Inferior parietal cortex (tissue), 1 donor: ENCODE measurements at regions not wholly inside any gene's neighbourhood (a gene's known extent, or its start where the extent isn't known, plus 50 kb on each side); places are given as distances from the start of the nearest gene placed in this dataset.

Source experiments
- DNase-seq: peaks from one replicate; pipeline ENCODE4 v3.0.0-alpha.2; 2016; ENCODE audit errors: extremely low spot score

DNA sequence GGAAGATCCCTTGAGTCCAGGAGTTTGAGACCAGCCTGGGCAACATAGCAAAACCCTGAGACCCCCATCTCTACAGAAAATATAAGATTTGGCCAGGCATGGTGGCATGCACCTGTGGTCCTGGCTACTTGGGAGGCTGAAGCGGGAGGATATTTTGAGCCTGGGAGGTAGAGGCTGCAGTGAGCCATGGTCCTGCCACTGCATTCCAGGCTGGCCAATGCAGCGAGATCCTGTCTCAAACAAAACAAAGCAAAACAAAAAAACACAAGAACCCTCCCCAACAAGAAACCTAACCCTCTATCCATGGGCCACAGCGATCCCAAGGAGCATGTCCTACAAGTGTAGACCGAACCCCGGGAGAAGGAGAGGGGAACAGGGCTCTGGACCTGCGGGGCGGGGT lies 133.3 kb downstream of the MGAT5B start:
- no peak for DNase-seq

DNA sequence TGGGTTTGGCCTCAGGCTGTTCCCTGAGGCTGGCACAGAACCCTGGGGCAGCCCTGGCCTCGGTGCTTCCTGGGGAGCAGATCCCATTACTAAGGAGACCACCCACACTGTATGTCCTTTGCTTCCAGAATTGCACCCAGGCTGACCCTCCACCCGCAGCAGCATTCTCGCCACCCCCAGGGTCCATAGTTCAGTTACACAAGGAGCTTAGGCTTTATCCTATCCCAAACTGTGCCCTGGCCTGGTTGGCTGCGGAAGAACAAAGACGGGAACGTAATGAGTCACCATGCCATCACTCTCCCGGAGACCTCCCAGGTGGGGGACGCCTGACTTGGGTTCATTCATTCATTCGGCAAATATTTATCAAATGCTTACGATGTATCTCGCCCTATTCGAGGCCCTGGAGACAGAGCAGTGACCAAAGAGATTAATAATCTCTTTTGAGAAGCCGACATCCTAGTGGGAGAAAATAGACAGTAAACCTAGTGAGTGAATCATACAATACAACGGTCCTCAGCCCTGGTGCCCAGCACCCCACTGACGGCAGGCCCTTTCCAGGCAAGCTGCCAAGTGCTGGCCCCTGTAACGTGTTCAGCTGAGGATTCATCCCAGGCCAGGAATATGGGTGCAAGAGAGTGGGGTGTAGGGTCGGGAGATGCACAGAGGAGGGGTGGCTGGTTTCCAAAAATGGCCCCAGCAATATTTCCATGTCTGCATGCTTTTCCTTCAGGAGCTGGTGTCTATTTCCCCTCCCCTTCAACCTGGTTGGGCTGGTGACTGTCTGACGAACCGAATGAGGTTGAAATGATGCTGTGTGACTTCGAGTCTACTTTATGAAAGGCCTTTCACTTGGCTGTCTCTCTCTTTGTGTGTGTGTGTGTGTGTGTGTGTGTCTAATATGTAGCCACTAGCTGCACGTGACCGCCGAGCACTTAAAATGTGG lies 134.2 kb downstream of the MGAT5B start:
- DNase-seq: no peak

- DNase-seq: no peak
Observed at GRCh38 chr17:77003699-77004098, 135.5 kb downstream of the MGAT5B start.

GRCh38 chr17:77006971-77007649 lies 133.7 kb upstream of the SEC14L1 start:
- no peak for DNase-seq

GRCh38 chr17:77009877-77010276 lies 130.9 kb upstream of the SEC14L1 start:
- DNase-seq: no peak

DNA sequence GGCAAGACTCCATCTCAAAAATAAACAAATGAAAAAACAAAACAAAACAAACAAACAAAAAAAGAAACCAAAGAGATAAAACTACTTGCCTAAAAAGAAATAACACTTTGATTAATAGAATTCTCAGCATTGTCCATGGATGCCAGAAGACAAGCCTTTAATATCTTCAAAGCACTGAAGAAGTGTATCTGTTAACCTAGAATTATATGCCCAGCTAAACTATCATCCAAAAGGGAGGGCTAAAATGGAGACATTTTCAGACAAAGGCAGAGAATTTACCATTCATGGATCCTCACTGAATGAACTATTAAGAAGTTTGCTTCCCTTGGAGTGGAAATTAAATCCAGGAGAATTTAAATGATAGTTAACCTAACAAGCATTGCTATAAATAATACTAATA lies 130.1 kb upstream of the SEC14L1 start:
- no peak for DNase-seq

DNA sequence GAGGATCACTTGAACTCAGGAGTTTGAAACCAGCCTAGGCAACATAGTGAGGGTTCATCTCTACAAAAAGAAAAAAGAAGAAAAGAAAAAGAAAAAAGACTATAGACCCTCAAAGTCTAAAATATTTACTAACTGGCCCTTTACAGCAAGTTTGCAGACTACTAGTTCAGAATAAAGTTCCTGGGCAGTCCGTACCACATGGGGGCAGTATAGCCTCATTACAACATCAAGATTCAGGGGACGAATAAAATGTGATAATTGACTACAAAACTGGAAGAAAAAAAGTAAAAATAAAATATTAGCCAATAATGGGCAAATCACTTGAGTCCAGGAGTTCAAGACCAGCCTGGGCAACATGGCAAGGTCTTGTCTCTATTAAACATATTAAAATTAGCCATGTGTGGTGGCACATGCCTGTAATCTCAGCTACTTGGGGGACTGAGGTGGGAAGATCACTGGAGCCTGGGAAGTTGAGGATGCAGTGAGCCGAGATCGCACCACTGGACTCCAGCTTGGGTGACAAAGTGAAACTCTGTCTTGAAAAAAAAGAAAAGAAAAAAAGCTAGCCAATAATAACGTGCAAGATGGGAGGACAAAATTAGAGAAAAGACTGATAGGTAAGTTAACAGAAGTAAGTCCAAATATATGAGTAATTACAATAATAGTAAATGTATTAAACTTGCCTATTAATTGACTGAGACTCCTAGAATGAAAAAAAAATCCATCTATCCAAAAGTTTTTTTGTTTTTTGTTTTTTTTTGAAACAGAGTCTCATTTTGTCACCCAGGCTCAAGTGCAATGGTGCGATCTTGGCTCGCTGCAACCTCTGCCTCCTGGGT lies 129.4 kb upstream of the SEC14L1 start:
- peak; percentile 64 for DNase-seq

- DNase-seq: no peak
Observed at GRCh38 chr17:77018504-77018903, 122.3 kb upstream of the SEC14L1 start.

GRCh38 chr17:77019893-77020379 lies 120.8 kb upstream of the SEC14L1 start:
- no peak for DNase-seq

DNA sequence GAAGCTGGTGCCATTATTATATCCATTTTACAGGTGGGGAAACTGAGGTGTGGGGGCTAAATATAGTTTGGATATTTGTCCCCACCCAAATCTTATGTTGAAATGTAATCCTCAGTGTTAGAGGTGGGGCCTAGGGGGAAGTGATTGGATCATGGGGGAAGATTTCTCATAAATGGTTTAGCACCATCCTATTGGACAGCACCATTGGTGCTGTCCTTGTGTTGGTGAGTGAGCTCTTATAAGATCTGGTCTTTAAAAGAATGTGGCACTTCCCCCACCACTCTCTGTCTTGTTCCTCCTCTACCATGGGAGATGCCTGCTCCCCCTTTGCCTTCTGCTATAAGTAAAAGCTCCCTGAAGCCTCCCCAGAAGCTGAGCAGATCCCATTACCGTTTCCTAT lies 119.8 kb upstream of the SEC14L1 start:
- no peak for DNase-seq

DNA sequence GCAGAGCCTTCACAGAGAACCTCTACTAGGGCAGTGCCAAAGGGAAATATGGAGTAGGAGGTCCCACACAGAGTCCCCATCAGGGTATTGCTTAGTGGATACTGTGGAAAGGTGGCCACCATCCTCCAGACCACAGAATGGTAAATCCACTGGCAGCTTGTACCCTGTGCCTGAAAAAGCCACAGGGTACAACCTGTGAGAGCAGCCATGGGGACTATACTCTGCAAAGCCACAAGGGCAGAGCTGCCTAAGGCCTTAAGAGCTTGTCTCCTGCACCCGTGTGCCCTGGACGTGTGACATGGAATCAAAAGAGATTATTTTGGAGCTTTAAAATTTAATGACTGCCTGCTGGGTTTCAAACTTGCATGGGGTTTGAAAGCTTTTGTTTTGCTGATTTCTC lies 118.0 kb upstream of the SEC14L1 start:
- DNase-seq: no peak

DNA sequence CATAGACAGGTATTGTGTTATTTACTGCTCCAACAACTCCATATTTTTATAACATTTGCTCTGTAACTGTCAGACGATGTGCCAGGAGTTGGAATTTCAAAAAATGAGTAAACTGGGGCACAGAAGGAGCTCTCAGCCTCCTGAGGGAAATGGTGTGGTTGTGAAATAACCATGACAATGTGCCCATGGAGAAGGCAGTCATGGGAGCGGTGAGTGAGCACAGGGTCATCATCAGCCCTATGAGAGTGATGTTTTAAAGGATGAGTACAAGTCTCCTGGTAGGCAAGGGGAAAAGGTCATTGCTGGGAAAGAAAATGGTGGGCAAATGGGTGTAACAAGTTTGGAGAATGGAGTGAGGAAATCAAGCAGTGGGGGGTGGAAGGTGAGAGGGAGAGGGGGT lies 115.0 kb upstream of the SEC14L1 start:
- no peak for DNase-seq

GRCh38 chr17:77027271-77027889 lies 113.4 kb upstream of the SEC14L1 start:
- DNase-seq: no peak

DNA sequence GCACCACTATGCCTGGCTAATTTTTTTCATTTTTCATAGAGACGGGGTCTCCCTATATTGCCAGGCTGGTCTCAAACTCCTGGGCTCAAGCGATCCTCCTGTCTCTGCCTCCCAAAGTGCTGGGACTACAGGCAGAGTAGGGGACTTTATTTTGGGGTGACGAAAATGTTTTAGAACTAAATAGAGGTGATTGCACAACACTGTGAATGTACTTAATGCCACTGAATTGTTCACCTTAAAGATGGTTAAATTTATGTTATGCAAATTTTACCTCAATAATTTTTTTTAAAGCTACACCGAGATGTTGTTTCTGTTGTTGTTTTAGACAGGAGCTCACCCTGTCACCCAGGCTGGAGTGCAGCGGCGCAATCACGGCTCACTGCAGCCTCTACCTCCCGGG lies 111.9 kb upstream of the SEC14L1 start:
- no peak for DNase-seq

- DNase-seq: no peak
Observed at GRCh38 chr17:77032929-77033328, 107.8 kb upstream of the SEC14L1 start.

DNA sequence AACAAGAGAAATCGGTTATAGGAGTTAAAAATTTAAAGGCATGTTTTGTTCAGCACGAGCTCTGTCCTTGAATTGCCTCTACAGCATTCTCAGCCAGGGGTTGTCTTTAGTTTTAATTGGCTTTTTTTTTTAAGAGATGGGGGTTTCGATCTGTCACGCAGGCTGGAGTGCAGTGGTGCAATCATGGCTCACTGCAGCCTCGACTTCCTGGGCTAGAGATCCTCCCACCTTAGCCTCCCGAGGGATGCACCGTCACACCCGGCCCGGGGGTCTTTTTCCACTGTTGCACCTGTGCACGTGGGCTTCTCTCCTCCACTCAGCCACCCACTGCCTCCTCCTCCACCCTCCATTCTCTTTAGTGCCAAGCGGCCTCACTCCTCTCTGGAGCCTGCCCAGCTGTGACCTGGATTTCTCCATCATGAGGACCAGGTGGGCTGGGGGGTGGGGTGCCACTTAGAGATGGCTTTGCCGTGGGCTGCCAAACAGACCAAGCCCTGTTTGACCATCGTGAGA lies 106.8 kb upstream of the SEC14L1 start:
- DNase-seq: no peak

GRCh38 chr17:77034677-77035424 lies 105.9 kb upstream of the SEC14L1 start:
- DNase-seq: peak; percentile 28

DNA sequence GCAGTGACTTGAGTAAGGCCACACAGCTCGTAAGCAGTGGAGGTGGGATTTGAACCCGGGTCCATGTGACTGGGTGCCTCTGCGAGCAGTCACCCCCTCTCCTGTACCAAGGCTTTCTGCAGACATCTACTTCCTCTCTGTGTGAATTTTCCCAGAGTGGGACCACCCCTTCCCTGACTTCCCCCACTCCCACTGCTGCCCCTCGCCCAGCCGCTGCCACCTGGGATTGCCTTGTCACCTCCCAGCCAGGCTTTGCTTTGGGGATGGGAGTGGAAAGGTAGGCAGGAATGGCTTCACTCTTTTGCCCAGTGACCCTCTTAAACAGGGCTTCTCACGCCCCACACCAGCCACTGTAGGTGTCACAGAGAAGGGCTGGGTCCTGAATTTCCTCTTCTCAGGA lies 105.2 kb upstream of the SEC14L1 start:
- DNase-seq: no peak

- DNase-seq: peak; percentile 32
Observed at GRCh38 chr17:77036136-77036840, 104.5 kb upstream of the SEC14L1 start.

GRCh38 chr17:77036841-77037381 lies 103.9 kb upstream of the SEC14L1 start:
- peak; percentile 77 for DNase-seq
